ENCODE measurements at regions not wholly inside any gene's neighbourhood (a gene's known extent, or its start where the extent isn't known, plus 50 kb on each side); places are given as distances from the start of the nearest gene placed in this dataset.

DNA sequence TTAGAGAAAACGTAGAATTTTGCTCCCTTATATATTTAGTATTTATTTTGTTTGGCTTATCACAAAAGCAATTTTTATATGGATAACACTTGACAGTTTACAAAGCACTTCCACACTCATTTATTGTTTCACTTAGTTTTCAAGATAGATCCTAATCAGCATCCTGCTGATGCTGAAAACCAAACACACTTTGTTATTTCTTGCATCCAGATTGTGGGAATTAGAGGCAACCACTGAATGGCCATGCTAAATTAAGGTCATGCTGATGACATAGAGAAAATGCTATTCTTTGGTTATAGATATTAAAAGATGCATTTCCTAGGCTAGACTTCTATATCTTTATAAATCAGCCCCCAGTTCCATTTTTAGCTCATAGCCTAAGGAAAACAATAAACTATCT is 474.1 kb upstream of the KCNMB2 start:
- H3K4me3 ChIP-seq: no peak overlapping the region
- H4K20me1 ChIP-seq (ENCODE audit: insufficient read depth): no peaks in the 10 kb centered on the region
- ChIA-PET POLR2A (ENCODE audit: unreplicated experiment) (no interaction called here), CTCF (no interaction called here)
- H3K4me1 ChIP-seq (replicated peaks; ENCODE audit: insufficient read depth): no peaks in the 10 kb centered on the region
- intact Hi-C loops (cut with micrococcal nuclease; ENCODE audit: unreplicated experiment): no loop called here
- H2AFZ ChIP-seq: no peak overlapping the region
- H3K36me3 ChIP-seq (ENCODE audit: low read depth): no peaks in the 10 kb centered on the region
- no TSS peak for BruUV-seq (replicated peaks)
- H3K9me2 ChIP-seq (ENCODE audit: insufficient read depth): no peaks in the 10 kb centered on the region
- H3K27ac ChIP-seq: no peak overlapping the region
- DNase-seq: no peak
- no peak overlapping the region for H3K4me2 ChIP-seq
- no peaks in the 10 kb centered on the region for H3K9me3 ChIP-seq (ENCODE audit: insufficient read depth, low read depth)
- no peaks in the 10 kb centered on the region for H3K27me3 ChIP-seq (ENCODE audit: insufficient read depth, low read depth)
- TF ChIP-seq EZH2 (IDR thresholded peaks at IDR 0.05; ENCODE audit: low read depth) (no peak), CTCF (conservative IDR thresholded peaks at IDR 0.05) (no peak)
- no peaks in the 10 kb centered on the region for H3K79me2 ChIP-seq (ENCODE audit: low read depth)
- H3F3A ChIP-seq (ENCODE audit: insufficient read depth, low read depth): no peaks in the 10 kb centered on the region

DNA sequence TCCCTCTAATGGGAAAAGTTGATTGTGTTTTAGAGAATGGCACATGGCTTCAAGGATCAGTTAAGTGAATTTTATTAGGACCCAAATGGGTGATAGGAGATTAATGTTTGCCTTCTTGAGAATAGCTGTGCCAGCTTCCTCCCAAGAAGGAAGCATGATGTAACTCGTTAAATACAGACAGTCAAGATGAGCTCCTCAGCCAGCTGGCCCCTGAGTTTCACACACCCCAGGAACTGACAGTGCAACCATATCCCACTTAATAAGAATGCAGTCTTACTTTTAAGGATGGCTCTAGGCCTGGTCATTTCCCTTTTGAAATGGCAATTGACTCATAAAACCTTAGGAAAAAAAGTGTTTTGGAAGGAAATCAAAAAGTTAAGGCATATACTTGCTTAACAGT is 472.8 kb upstream of the KCNMB2 start:
- H3K79me2 ChIP-seq (ENCODE audit: low read depth): no peaks in the 10 kb centered on the region
- no peak overlapping the region for H3K27ac ChIP-seq
- no peak overlapping the region for H3K4me3 ChIP-seq
- DNase-seq: no peak
- H3K36me3 ChIP-seq (ENCODE audit: low read depth): no peaks in the 10 kb centered on the region
- no peaks in the 10 kb centered on the region for H3K9me2 ChIP-seq (ENCODE audit: insufficient read depth)
- H3F3A ChIP-seq (ENCODE audit: insufficient read depth, low read depth): no peaks in the 10 kb centered on the region
- ChIA-PET POLR2A (ENCODE audit: unreplicated experiment) (interaction anchor here (0.5 kb wide), 1 partner anchor 9 kb away, joined by 4 read pairs; no protein-coding TSS in a partner anchor), CTCF (no interaction called here)
- no peaks in the 10 kb centered on the region for H3K4me1 ChIP-seq (replicated peaks; ENCODE audit: insufficient read depth)
- BruUV-seq (replicated peaks): no TSS peak
- H2AFZ ChIP-seq: no peak overlapping the region
- no peak overlapping the region for H3K4me2 ChIP-seq
- intact Hi-C loops (cut with micrococcal nuclease; ENCODE audit: unreplicated experiment): no loop called here
- H4K20me1 ChIP-seq (ENCODE audit: insufficient read depth): no peaks in the 10 kb centered on the region
- no peaks in the 10 kb centered on the region for H3K27me3 ChIP-seq (ENCODE audit: insufficient read depth, low read depth)
- H3K9me3 ChIP-seq (ENCODE audit: insufficient read depth, low read depth): no peaks in the 10 kb centered on the region; the same call in 1 of the 2 replicates
- no peak for TF ChIP-seq CTCF (conservative IDR thresholded peaks at IDR 0.05)
- TF ChIP-seq EZH2 (IDR thresholded peaks at IDR 0.05; ENCODE audit: low read depth): no peak

DNA sequence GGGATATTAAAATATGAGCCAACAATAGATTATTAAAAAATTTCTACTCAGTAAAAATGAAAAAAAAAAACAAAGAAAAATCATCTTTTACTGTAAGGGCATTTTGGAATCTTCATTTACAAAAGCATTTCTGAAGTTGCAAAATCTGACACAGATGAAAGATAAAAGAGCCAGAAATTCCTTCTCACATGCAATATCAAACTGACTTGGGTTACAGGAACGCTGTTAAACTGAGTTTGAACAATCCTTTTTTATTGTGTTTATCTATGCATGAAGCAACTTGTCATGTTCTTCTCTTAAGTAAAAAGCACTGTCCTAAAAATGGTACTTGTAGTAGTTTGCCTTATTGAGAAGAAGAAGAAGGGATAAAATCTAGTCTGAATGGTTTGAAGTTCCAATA is 468.5 kb upstream of the KCNMB2 start:
- Histone ChIP-seq H3K27me3 (ENCODE audit: insufficient read depth, low read depth) (no peaks in the 10 kb centered on the region), H3K4me1 (replicated peaks; ENCODE audit: insufficient read depth) (no peaks in the 10 kb centered on the region), H3K27ac (no peak overlapping the region), H3K79me2 (ENCODE audit: low read depth) (no peaks in the 10 kb centered on the region), H2AFZ (no peak overlapping the region), H3K9me3 (ENCODE audit: insufficient read depth, low read depth) (no peaks in the 10 kb centered on the region; the same call in 1 of the 2 replicates), H3K9me2 (ENCODE audit: insufficient read depth) (no peaks in the 10 kb centered on the region), H4K20me1 (ENCODE audit: insufficient read depth) (no peaks in the 10 kb centered on the region), H3K36me3 (ENCODE audit: low read depth) (no peaks in the 10 kb centered on the region), H3K4me3 (no peak overlapping the region), H3F3A (ENCODE audit: insufficient read depth, low read depth) (no peaks in the 10 kb centered on the region), H3K4me2 (no peak overlapping the region)
- TF ChIP-seq CTCF (conservative IDR thresholded peaks at IDR 0.05) (no peak), EZH2 (IDR thresholded peaks at IDR 0.05; ENCODE audit: low read depth) (no peak)
- CTCF ChIA-PET: no interaction called here
- intact Hi-C loops (cut with micrococcal nuclease; ENCODE audit: unreplicated experiment): no loop called here
- POLR2A ChIA-PET (ENCODE audit: unreplicated experiment): no interaction called here
- DNase-seq: no peak
- no TSS peak for BruUV-seq (replicated peaks)

Data from PC-9 (cell line).